ENCODE measurements at regions not wholly inside any gene's neighbourhood (a gene's known extent, or its start where the extent isn't known, plus 50 kb on each side); places are given as distances from the start of the nearest gene placed in this dataset.
"Not testable (repeated sequence)": the region's sequence is repeated elsewhere in the genome, so short reads cannot be mapped to it uniquely, and the experiment has no call there.

GRCh38 chr6:18659994-18660393 is 272.8 kb downstream of the RNF144B start:
- H3K4me1 ChIP-seq (ENCODE audit: control insufficient read depth, insufficient read depth, low read length, poor library complexity, severe bottlenecking); H3K27ac ChIP-seq (ENCODE audit: insufficient read depth, low read length, poor library complexity, severe bottlenecking); H3K9me3 ChIP-seq (ENCODE audit: control insufficient read depth, low read length); H3K4me3 ChIP-seq (ENCODE audit: insufficient read depth, low read depth, low read length, poor library complexity, severe bottlenecking); H3K27me3 ChIP-seq (replicated peaks; ENCODE audit: control insufficient read depth, insufficient read depth, low read length, poor library complexity, severe bottlenecking); DNase-seq; H3K36me3 ChIP-seq (ENCODE audit: control insufficient read depth, insufficient read depth, low read length): not testable (repeated sequence)

- DNase-seq, result no peak
- H3K4me3 ChIP-seq (ENCODE audit: insufficient read depth, low read depth, low read length, poor library complexity, severe bottlenecking), result no peak overlapping the region
- no peaks in the 10 kb centered on the region for H3K36me3 ChIP-seq (ENCODE audit: control insufficient read depth, insufficient read depth, low read length)
- no peaks in the 10 kb centered on the region for H3K4me1 ChIP-seq (ENCODE audit: control insufficient read depth, insufficient read depth, low read length, poor library complexity, severe bottlenecking)
- no peaks in the 10 kb centered on the region for H3K9me3 ChIP-seq (ENCODE audit: control insufficient read depth, low read length)
- H3K27me3 ChIP-seq (replicated peaks; ENCODE audit: control insufficient read depth, insufficient read depth, low read length, poor library complexity, severe bottlenecking), result no peaks in the 10 kb centered on the region
- no peak overlapping the region for H3K27ac ChIP-seq (ENCODE audit: insufficient read depth, low read length, poor library complexity, severe bottlenecking)
Measured at GRCh38 chr6:18663011-18663410, 275.9 kb downstream of the RNF144B start.

GRCh38 chr6:18664401-18664800 is 277.3 kb downstream of the RNF144B start:
- no peak overlapping the region for H3K4me3 ChIP-seq (ENCODE audit: insufficient read depth, low read depth, low read length, poor library complexity, severe bottlenecking)
- H3K36me3 ChIP-seq (ENCODE audit: control insufficient read depth, insufficient read depth, low read length), result no peaks in the 10 kb centered on the region
- no peaks in the 10 kb centered on the region for H3K9me3 ChIP-seq (ENCODE audit: control insufficient read depth, low read length)
- no peaks in the 10 kb centered on the region for H3K4me1 ChIP-seq (ENCODE audit: control insufficient read depth, insufficient read depth, low read length, poor library complexity, severe bottlenecking)
- no peaks in the 10 kb centered on the region for H3K27me3 ChIP-seq (replicated peaks; ENCODE audit: control insufficient read depth, insufficient read depth, low read length, poor library complexity, severe bottlenecking)
- H3K27ac ChIP-seq (ENCODE audit: insufficient read depth, low read length, poor library complexity, severe bottlenecking), result no peak overlapping the region
- no peak for DNase-seq

GRCh38 chr6:18667612-18668011 is 280.5 kb downstream of the RNF144B start:
- no peaks in the 10 kb centered on the region for H3K4me1 ChIP-seq (ENCODE audit: control insufficient read depth, insufficient read depth, low read length, poor library complexity, severe bottlenecking)
- no peak overlapping the region for H3K27ac ChIP-seq (ENCODE audit: insufficient read depth, low read length, poor library complexity, severe bottlenecking)
- H3K27me3 ChIP-seq (replicated peaks; ENCODE audit: control insufficient read depth, insufficient read depth, low read length, poor library complexity, severe bottlenecking), result no peaks in the 10 kb centered on the region
- no peak for DNase-seq
- no peaks in the 10 kb centered on the region for H3K9me3 ChIP-seq (ENCODE audit: control insufficient read depth, low read length)
- H3K36me3 ChIP-seq (ENCODE audit: control insufficient read depth, insufficient read depth, low read length), result no peaks in the 10 kb centered on the region
- no peak overlapping the region for H3K4me3 ChIP-seq (ENCODE audit: insufficient read depth, low read depth, low read length, poor library complexity, severe bottlenecking)

- no peaks in the 10 kb centered on the region for H3K4me1 ChIP-seq (ENCODE audit: control insufficient read depth, insufficient read depth, low read length, poor library complexity, severe bottlenecking)
- no peaks in the 10 kb centered on the region for H3K36me3 ChIP-seq (ENCODE audit: control insufficient read depth, insufficient read depth, low read length)
- no peaks in the 10 kb centered on the region for H3K9me3 ChIP-seq (ENCODE audit: control insufficient read depth, low read length)
- H3K27ac ChIP-seq (ENCODE audit: insufficient read depth, low read length, poor library complexity, severe bottlenecking), result no peak overlapping the region
- no peaks in the 10 kb centered on the region for H3K27me3 ChIP-seq (replicated peaks; ENCODE audit: control insufficient read depth, insufficient read depth, low read length, poor library complexity, severe bottlenecking)
- H3K4me3 ChIP-seq (ENCODE audit: insufficient read depth, low read depth, low read length, poor library complexity, severe bottlenecking), result no peak overlapping the region
- DNase-seq, result no peak
Measured at GRCh38 chr6:18668994-18669393, 281.8 kb downstream of the RNF144B start.

- Histone ChIP-seq H3K27ac (ENCODE audit: insufficient read depth, low read length, poor library complexity, severe bottlenecking) (no peak overlapping the region), H3K4me1 (ENCODE audit: control insufficient read depth, insufficient read depth, low read length, poor library complexity, severe bottlenecking) (no peaks in the 10 kb centered on the region), H3K36me3 (ENCODE audit: control insufficient read depth, insufficient read depth, low read length) (no peaks in the 10 kb centered on the region), H3K9me3 (ENCODE audit: control insufficient read depth, low read length) (no peaks in the 10 kb centered on the region), H3K27me3 (replicated peaks; ENCODE audit: control insufficient read depth, insufficient read depth, low read length, poor library complexity, severe bottlenecking) (no peaks in the 10 kb centered on the region), H3K4me3 (ENCODE audit: insufficient read depth, low read depth, low read length, poor library complexity, severe bottlenecking) (no peak overlapping the region)
- DNase-seq, result no peak
Measured at GRCh38 chr6:18672852-18673251, 285.7 kb downstream of the RNF144B start.

GRCh38 chr6:18674346-18674745 is 287.2 kb downstream of the RNF144B start:
- DNase-seq, result no peak
- Histone ChIP-seq H3K36me3 (ENCODE audit: control insufficient read depth, insufficient read depth, low read length) (no peaks in the 10 kb centered on the region), H3K9me3 (ENCODE audit: control insufficient read depth, low read length) (no peaks in the 10 kb centered on the region), H3K4me1 (ENCODE audit: control insufficient read depth, insufficient read depth, low read length, poor library complexity, severe bottlenecking) (no peaks in the 10 kb centered on the region), H3K27ac (ENCODE audit: insufficient read depth, low read length, poor library complexity, severe bottlenecking) (no peak overlapping the region), H3K4me3 (ENCODE audit: insufficient read depth, low read depth, low read length, poor library complexity, severe bottlenecking) (no peak overlapping the region), H3K27me3 (replicated peaks; ENCODE audit: control insufficient read depth, insufficient read depth, low read length, poor library complexity, severe bottlenecking) (no peaks in the 10 kb centered on the region)

- no peak overlapping the region for H3K4me3 ChIP-seq (ENCODE audit: insufficient read depth, low read depth, low read length, poor library complexity, severe bottlenecking)
- no peaks in the 10 kb centered on the region for H3K27me3 ChIP-seq (replicated peaks; ENCODE audit: control insufficient read depth, insufficient read depth, low read length, poor library complexity, severe bottlenecking)
- H3K27ac ChIP-seq (ENCODE audit: insufficient read depth, low read length, poor library complexity, severe bottlenecking), result no peak overlapping the region
- no peak for DNase-seq
- H3K36me3 ChIP-seq (ENCODE audit: control insufficient read depth, insufficient read depth, low read length), result no peaks in the 10 kb centered on the region
- H3K4me1 ChIP-seq (ENCODE audit: control insufficient read depth, insufficient read depth, low read length, poor library complexity, severe bottlenecking), result no peaks in the 10 kb centered on the region
- H3K9me3 ChIP-seq (ENCODE audit: control insufficient read depth, low read length), result no peaks in the 10 kb centered on the region
Measured at GRCh38 chr6:18675881-18676280, 288.7 kb downstream of the RNF144B start.

GRCh38 chr6:18676548-18676947 is 289.4 kb downstream of the RNF144B start:
- no peak for DNase-seq
- Histone ChIP-seq H3K4me1 (ENCODE audit: control insufficient read depth, insufficient read depth, low read length, poor library complexity, severe bottlenecking) (no peaks in the 10 kb centered on the region), H3K27me3 (replicated peaks; ENCODE audit: control insufficient read depth, insufficient read depth, low read length, poor library complexity, severe bottlenecking) (no peaks in the 10 kb centered on the region), H3K27ac (ENCODE audit: insufficient read depth, low read length, poor library complexity, severe bottlenecking) (no peak overlapping the region), H3K36me3 (ENCODE audit: control insufficient read depth, insufficient read depth, low read length) (no peaks in the 10 kb centered on the region), H3K4me3 (ENCODE audit: insufficient read depth, low read depth, low read length, poor library complexity, severe bottlenecking) (no peak overlapping the region), H3K9me3 (ENCODE audit: control insufficient read depth, low read length) (no peaks in the 10 kb centered on the region)

- no peaks in the 10 kb centered on the region for H3K27me3 ChIP-seq (replicated peaks; ENCODE audit: control insufficient read depth, insufficient read depth, low read length, poor library complexity, severe bottlenecking)
- no peak overlapping the region for H3K27ac ChIP-seq (ENCODE audit: insufficient read depth, low read length, poor library complexity, severe bottlenecking)
- no peaks in the 10 kb centered on the region for H3K4me1 ChIP-seq (ENCODE audit: control insufficient read depth, insufficient read depth, low read length, poor library complexity, severe bottlenecking)
- no peaks in the 10 kb centered on the region for H3K36me3 ChIP-seq (ENCODE audit: control insufficient read depth, insufficient read depth, low read length)
- no peaks in the 10 kb centered on the region for H3K9me3 ChIP-seq (ENCODE audit: control insufficient read depth, low read length)
- no peak overlapping the region for H3K4me3 ChIP-seq (ENCODE audit: insufficient read depth, low read depth, low read length, poor library complexity, severe bottlenecking)
- no peak for DNase-seq
Measured at GRCh38 chr6:18680842-18681241, 293.7 kb downstream of the RNF144B start.
